ENCODE measurements at regions not wholly inside any gene's neighbourhood (a gene's known extent, or its start where the extent isn't known, plus 50 kb on each side); places are given as distances from the start of the nearest gene placed in this dataset.

GRCh38 chr1:93766451-93766850, 84.8 kb upstream of the BCAR3 start:
- intact Hi-C loops (cut with DNase I; ENCODE audit: low total_unique reads), result no loop called here
- Histone ChIP-seq H3K4me3 (no peak overlapping the region), H3K4me1 (peaks cover 0 to 18% (median 10%) of the 10 kb centered on the region in 4 donors), H3K36me3 (no peaks in the 10 kb centered on the region), H3K27ac (no peak overlapping the region), H3K27me3 (no peaks in the 10 kb centered on the region), H3K9me3 (no peaks in the 10 kb centered on the region)
- DNase-seq, result no peak
- no peak for TF ChIP-seq CTCF (IDR thresholded peaks at IDR 0.05)

- TF ChIP-seq CTCF (IDR thresholded peaks at IDR 0.05), result no peak
- no peak for DNase-seq
- H3K9me3 ChIP-seq, result no peaks in the 10 kb centered on the region
- H3K27me3 ChIP-seq, result no peaks in the 10 kb centered on the region
- intact Hi-C loops (cut with DNase I; ENCODE audit: low total_unique reads), result no loop called here
- no peaks in the 10 kb centered on the region for H3K36me3 ChIP-seq
- no peak overlapping the region for H3K27ac ChIP-seq
- no peak overlapping the region for H3K4me3 ChIP-seq
- peaks cover 0 to 18% (median 10%) of the 10 kb centered on the region in 4 donors for H3K4me1 ChIP-seq
Measured at GRCh38 chr1:93765099-93765498, 83.5 kb upstream of the BCAR3 start.

- H3K27me3 ChIP-seq, result no peaks in the 10 kb centered on the region
- no peak overlapping the region for H3K4me3 ChIP-seq
- peaks cover 0 to 16% (median 8%) of the 10 kb centered on the region in 4 donors for H3K4me1 ChIP-seq
- no peak for TF ChIP-seq CTCF (IDR thresholded peaks at IDR 0.05)
- H3K36me3 ChIP-seq, result no peaks in the 10 kb centered on the region
- no peaks in the 10 kb centered on the region for H3K9me3 ChIP-seq
- DNase-seq, result no peak
- no peak overlapping the region for H3K27ac ChIP-seq
- intact Hi-C loops (cut with DNase I; ENCODE audit: low total_unique reads), result no loop called here
Measured at GRCh38 chr1:93764366-93764750, 82.7 kb upstream of the BCAR3 start.

- H3K9me3 ChIP-seq, result no peaks in the 10 kb centered on the region
- no peaks in the 10 kb centered on the region for H3K27me3 ChIP-seq
- peaks cover 0 to 10% (median 4%) of the 10 kb centered on the region in 4 donors for H3K4me1 ChIP-seq
- H3K36me3 ChIP-seq, result no peaks in the 10 kb centered on the region
- H3K27ac ChIP-seq, result no peak overlapping the region
- no peak for TF ChIP-seq CTCF (IDR thresholded peaks at IDR 0.05)
- no peak overlapping the region for H3K4me3 ChIP-seq
- intact Hi-C loops (cut with DNase I; ENCODE audit: low total_unique reads), result no loop called here
- DNase-seq, result no peak
Measured at GRCh38 chr1:93763704-93764365, 82.2 kb upstream of the BCAR3 start.

GRCh38 chr1:93758842-93759515, 77.3 kb upstream of the BCAR3 start:
- Histone ChIP-seq H3K27ac (no peak overlapping the region), H3K4me3 (no peak overlapping the region), H3K4me1 (peaks cover 0 to 5% (median 0%) of the 10 kb centered on the region in 4 donors), H3K27me3 (no peaks in the 10 kb centered on the region), H3K9me3 (no peaks in the 10 kb centered on the region), H3K36me3 (no peaks in the 10 kb centered on the region)
- TF ChIP-seq CTCF (IDR thresholded peaks at IDR 0.05), result no peak
- intact Hi-C loops (cut with DNase I; ENCODE audit: low total_unique reads), result no loop called here
- DNase-seq, result no peak
